ENCODE measurements at regions not wholly inside any gene's neighbourhood (a gene's known extent, or its start where the extent isn't known, plus 50 kb on each side); places are given as distances from the start of the nearest gene placed in this dataset.

DNA sequence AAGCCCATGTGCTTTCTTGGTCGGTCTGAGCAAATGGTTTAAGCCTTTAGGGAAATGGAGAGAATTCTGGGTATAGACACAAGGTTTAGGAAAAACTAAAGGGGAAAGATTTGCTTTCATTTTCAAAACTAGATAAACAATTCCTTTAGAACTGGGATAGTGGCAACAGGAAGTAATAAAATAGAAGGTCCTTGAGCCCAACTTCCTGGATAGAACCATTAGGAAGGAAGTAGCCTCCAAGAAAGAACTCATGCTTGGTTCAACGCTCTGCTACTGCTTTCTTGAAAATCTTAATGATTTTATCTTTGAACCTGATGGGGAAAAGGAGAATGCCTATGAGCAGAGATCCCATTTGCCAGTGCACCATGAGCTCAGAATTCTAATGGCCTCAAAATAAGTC lies 147.0 kb upstream of the THRB start:
- TF ChIP-seq, protein P1, sequence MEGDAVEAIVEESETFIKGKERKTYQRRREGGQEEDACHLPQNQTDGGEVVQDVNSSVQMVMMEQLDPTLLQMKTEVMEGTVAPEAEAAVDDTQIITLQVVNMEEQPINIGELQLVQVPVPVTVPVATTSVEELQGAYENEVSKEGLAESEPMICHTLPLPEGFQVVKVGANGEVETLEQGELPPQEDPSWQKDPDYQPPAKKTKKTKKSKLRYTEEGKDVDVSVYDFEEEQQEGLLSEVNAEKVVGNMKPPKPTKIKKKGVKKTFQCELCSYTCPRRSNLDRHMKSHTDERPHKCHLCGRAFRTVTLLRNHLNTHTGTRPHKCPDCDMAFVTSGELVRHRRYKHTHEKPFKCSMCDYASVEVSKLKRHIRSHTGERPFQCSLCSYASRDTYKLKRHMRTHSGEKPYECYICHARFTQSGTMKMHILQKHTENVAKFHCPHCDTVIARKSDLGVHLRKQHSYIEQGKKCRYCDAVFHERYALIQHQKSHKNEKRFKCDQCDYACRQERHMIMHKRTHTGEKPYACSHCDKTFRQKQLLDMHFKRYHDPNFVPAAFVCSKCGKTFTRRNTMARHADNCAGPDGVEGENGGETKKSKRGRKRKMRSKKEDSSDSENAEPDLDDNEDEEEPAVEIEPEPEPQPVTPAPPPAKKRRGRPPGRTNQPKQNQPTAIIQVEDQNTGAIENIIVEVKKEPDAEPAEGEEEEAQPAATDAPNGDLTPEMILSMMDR (conservative IDR thresholded peaks at IDR 0.05 in 1 of 2, IDR thresholded peaks at IDR 0.05 in 1 of 2; ENCODE audit: extremely low read depth in 1 of 2, insufficient read depth in 1 of 2, low read depth in 1 of 2, low read length in 2 of 2) = no peak
- TF ChIP-seq EZH2 (IDR thresholded peaks at IDR 0.05; ENCODE audit: borderline replicate concordance, low read length) = no peak

Measured in mammary epithelial cell (primary cell).